HG02870 (cell line): ENCODE measurements at regions not wholly inside any gene's neighbourhood (a gene's known extent, or its start where the extent isn't known, plus 50 kb on each side); places are given as distances from the start of the nearest gene placed in this dataset.
"Not testable (repeated sequence)": the region's sequence is repeated elsewhere in the genome, so short reads cannot be mapped to it uniquely, and the experiment has no call there.

Experiments used
- ATAC-seq: cut with Tn5 transposase; IDR thresholded peaks from one replicate; pipeline ENCODE4 v1.9.1; 2021; ENCODE audit warnings: mild to moderate bottlenecking, moderate library complexity; ENCODE audit not compliant: unreplicated experiment

- ATAC-seq = no peak
Observed at GRCh38 chr14:41297576-41298327, 308.9 kb upstream of the LRFN5 start.

GRCh38 chr14:41295734-41296133 is 310.9 kb upstream of the LRFN5 start:
- no peak for ATAC-seq

- ATAC-seq = no peak
Observed at GRCh38 chr14:41289025-41289424, 317.7 kb upstream of the LRFN5 start.

- ATAC-seq = no peak
Observed at GRCh38 chr14:41285186-41285748, 321.4 kb upstream of the LRFN5 start.

- no peak for ATAC-seq
Observed at GRCh38 chr14:41280745-41281144, 325.9 kb upstream of the LRFN5 start.

GRCh38 chr14:41277450-41277849 is 329.2 kb upstream of the LRFN5 start:
- no peak for ATAC-seq

- ATAC-seq = no peak
Observed at GRCh38 chr14:41257476-41257875, 349.2 kb upstream of the LRFN5 start.

- ATAC-seq = no peak
Observed at GRCh38 chr14:41235466-41235865, 371.2 kb upstream of the LRFN5 start.

- no peak for ATAC-seq
Observed at GRCh38 chr14:41230683-41231082, 376.0 kb upstream of the LRFN5 start.

- ATAC-seq = no peak
Observed at GRCh38 chr14:41229824-41230223, 376.9 kb upstream of the LRFN5 start.

- ATAC-seq = no peak
Observed at GRCh38 chr14:41225433-41225832, 381.2 kb upstream of the LRFN5 start.

GRCh38 chr14:41222581-41222980 is 384.1 kb upstream of the LRFN5 start:
- ATAC-seq = no peak

GRCh38 chr14:41214978-41215377 is 391.7 kb upstream of the LRFN5 start:
- ATAC-seq = not testable (repeated sequence)

- no peak for ATAC-seq
Observed at GRCh38 chr14:41201696-41202095, 405.0 kb upstream of the LRFN5 start.

GRCh38 chr14:41187868-41188267 is 418.8 kb upstream of the LRFN5 start:
- no peak for ATAC-seq

- no peak for ATAC-seq
Observed at GRCh38 chr14:41171045-41171444, 435.6 kb upstream of the LRFN5 start.

- ATAC-seq = no peak
Observed at GRCh38 chr14:41167040-41167439, 439.6 kb upstream of the LRFN5 start.

GRCh38 chr14:41154143-41154807 is 452.4 kb upstream of the LRFN5 start:
- no peak for ATAC-seq

GRCh38 chr14:41146391-41146790 is 460.3 kb upstream of the LRFN5 start:
- no peak for ATAC-seq

GRCh38 chr14:41144370-41144769 is 462.3 kb upstream of the LRFN5 start:
- ATAC-seq = no peak

- no peak for ATAC-seq
Observed at GRCh38 chr14:41137741-41138140, 468.9 kb upstream of the LRFN5 start.

GRCh38 chr14:41130274-41130673 is 476.4 kb upstream of the LRFN5 start:
- ATAC-seq = no peak
